GM10248 (cell line): ENCODE measurements at regions not wholly inside any gene's neighbourhood (a gene's known extent, or its start where the extent isn't known, plus 50 kb on each side); places are given as distances from the start of the nearest gene placed in this dataset.

ENCODE experiments used
- CTCF ChIA-PET: fragments of 300-600 bp; sonication (Branson Sonifier 250); formaldehyde crosslinking; extraction: SDS; loops from one replicate; lab custom pipeline; 2021; ENCODE audit warnings: antibody characterized with exemption; lab: Yijun Ruan, JAX
- POLR2A ChIA-PET: fragments of 350-650 bp; sonication (Branson Sonifier 250); formaldehyde crosslinking; extraction: SDS; loops from one replicate; lab custom pipeline; 2020; ENCODE audit warnings: antibody characterized with exemption; lab: Yijun Ruan, JAX
- DNase-seq: peaks from one replicate; pipeline ENCODE4 v3.0.0; 2012; ENCODE audit errors: extremely low spot score
- TF ChIP-seq, protein P1 (sequence below): IDR thresholded peaks from 2 replicates; pipeline ENCODE4 v1.5.1; 2012; ENCODE audit warnings: mild to moderate bottlenecking, low read depth; ENCODE audit errors: extremely low read depth, missing control alignments, control extremely low read depth

DNA sequence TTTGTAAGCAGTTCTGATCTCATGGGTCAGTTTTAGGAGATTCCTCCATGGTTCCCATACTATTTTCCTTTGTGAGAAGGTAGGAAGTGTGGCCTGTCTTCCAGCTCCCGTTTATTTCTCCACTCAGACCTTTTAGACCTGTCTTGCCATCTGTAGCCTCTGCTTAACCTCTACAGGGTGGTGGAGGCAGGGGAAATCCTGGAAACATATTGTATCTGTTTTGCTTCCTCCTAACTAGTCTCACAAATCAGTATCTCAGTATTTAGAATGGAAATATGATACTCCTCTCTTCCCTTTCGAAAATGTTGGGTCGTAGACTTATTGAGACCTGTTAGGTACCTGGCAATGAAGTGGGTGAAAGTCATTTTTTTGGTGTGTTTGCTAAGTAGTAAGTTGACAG lies 399.4 kb upstream of the RGS6 start:
- POLR2A ChIA-PET = no interaction called here
- CTCF ChIA-PET = no interaction called here
- no peak for DNase-seq
- TF ChIP-seq, protein P1, sequence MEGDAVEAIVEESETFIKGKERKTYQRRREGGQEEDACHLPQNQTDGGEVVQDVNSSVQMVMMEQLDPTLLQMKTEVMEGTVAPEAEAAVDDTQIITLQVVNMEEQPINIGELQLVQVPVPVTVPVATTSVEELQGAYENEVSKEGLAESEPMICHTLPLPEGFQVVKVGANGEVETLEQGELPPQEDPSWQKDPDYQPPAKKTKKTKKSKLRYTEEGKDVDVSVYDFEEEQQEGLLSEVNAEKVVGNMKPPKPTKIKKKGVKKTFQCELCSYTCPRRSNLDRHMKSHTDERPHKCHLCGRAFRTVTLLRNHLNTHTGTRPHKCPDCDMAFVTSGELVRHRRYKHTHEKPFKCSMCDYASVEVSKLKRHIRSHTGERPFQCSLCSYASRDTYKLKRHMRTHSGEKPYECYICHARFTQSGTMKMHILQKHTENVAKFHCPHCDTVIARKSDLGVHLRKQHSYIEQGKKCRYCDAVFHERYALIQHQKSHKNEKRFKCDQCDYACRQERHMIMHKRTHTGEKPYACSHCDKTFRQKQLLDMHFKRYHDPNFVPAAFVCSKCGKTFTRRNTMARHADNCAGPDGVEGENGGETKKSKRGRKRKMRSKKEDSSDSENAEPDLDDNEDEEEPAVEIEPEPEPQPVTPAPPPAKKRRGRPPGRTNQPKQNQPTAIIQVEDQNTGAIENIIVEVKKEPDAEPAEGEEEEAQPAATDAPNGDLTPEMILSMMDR = no peak

DNA sequence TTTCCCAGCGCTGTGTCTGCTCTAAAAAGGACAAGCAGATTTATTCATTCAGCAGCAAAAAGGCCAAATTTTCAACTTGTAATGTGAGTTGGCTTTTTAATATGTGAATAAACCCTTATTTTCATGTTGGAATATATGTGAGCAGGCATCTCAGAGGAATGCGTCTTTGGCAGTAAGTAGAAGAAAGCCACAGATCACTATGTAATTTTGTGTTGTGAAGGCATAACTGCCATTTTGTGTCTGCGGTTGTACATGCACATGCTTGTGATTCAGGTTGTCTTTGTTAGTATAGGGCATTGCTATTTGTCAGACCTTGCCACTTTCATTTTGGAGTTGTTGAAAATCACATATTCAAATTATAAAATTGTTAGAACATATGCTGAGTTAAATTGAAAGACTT lies 398.8 kb upstream of the RGS6 start:
- POLR2A ChIA-PET = no interaction called here
- TF ChIP-seq, protein P1 = no peak
- CTCF ChIA-PET = no interaction called here
- no peak for DNase-seq

DNA sequence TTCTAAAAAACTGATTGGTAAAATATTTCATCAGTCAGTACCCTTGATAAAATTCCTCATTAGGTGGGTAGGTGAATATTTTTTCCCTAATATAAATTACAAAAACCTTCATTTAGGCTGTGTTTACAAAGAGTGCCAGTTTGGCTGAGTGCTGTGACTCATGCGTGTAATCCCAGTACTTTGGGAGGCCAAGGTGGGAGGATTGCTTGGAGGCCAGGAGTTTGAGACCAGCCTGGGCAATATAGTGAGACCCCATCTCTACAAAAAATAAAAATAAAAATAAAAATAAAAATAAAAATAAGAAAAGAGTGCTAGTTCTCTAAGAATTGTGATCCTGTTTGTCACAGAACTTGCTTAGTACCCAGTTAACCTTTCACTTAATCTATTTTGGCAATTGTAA lies 398.4 kb upstream of the RGS6 start:
- DNase-seq = no peak
- CTCF ChIA-PET = interaction anchor here (1.4 kb wide), 1 partner anchor 18 kb away, joined by 5 read pairs; no protein-coding TSS in a partner anchor
- POLR2A ChIA-PET = no interaction called here
- TF ChIP-seq, protein P1 = no peak

DNA sequence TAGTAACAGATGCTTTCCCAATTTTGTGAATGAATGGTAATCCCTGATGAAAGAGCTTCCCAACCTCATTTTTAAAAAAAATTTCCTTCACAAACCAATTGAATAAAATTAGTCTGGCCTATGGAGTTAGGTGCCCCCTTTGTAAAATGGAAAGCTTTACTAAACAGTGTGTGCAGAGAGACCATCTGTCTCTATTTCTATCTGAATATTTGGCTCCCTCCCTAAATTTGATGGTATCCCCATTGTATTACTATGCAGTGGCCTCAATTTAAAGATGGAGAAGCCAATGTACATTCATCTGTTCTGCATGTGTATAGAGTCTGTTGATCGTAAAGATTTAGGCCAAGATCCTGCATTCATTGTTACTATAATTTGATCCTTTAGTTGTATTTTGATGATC lies 397.7 kb upstream of the RGS6 start:
- CTCF ChIA-PET = interaction anchor here (1.1 to 1.4 kb wide), 2 partner anchors 17 to 22 kb away, joined by 3 to 5 read pairs; no protein-coding TSS in a partner anchor
- no peak for DNase-seq
- TF ChIP-seq, protein P1 = no peak
- POLR2A ChIA-PET = interaction anchor here (1.0 kb wide), 1 partner anchor 11 kb away, joined by 4 read pairs; no protein-coding TSS in a partner anchor

DNA sequence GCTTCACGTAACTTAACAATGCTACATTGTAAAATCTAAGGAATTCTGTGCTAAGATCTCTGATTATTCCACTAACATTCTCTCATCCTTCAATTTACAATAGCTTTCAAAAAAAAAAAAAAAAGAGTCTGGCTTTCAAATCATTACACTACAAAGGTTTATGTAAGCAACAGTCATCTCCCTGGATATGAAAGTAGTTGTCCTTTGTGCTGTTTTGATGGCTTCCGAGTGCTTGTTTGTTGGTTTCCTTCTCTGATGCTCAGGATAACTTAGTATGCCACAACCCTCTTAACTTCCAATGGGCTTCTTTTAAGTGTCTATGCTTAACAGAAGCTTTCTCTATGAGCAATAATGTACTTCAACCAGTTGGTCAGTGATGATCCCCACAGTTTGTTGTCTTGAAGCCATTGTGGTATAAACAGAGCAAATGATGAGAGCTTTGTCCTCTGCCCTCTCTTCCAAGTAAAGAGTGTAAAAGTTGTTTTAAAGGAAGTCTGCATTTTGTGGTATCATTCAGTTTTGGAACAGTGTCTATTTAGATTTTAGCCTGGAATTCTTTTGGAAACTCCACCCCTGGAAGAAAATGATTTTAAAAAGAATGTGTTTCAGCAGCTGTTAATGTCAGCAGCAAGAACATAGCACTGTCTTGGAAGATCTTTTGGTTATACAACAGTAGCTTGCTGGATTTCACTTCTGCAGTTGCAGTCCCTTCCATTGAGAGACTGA lies 396.1 kb upstream of the RGS6 start:
- TF ChIP-seq, protein P1 = no peak
- DNase-seq = no peak
- POLR2A ChIA-PET = interaction anchor here (1.0 kb wide), 1 partner anchor 15 kb away, joined by 5 read pairs; no protein-coding TSS in a partner anchor
- CTCF ChIA-PET = interaction anchor here (0.7 to 5.8 kb wide), 4 partner anchors 8 to 27 kb away, joined by 3 to 39 read pairs (median 21); no protein-coding TSS in a partner anchor

DNA sequence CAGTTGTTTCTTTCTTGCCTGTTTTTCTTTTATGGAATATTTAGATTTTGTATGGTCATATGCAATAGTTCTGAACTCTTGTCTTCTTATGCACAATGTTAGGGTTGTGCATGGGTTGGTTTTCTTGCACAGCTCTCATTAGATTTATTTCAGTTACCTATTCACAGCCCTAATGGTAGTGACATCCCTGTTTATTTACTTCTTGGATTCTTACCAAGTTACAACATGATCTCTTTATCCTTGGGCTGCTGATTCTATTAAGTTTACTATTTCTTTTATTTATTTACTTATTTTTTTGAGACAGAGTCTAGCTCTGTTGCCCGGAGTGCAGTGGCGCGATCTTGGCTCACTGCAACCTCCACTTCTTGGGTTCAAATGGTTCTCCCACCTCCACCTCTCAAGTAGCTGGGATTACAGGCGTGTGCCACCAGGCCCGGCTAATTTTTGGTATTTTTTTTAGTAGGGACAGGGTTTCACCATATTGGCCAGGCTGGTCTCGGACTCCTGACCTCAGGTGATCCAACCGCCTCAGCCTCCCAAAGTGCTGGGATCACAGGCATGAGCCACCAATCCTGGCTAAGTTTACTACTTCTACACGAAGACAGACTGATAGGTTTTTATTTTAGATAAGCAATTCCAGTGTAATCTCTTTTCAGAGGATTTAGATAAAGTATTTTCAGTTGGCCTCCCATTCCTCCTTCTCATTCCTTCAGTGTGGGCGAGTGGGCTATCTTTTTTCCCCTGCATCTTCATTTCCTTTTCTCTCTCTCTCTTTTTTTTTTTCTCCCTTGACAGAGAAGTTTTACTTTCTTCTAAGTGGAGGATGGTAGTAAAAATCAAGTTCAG lies 395.1 kb upstream of the RGS6 start:
- ChIA-PET POLR2A (no interaction called here), CTCF (interaction anchor here (0.7 to 5.8 kb wide), 4 partner anchors 9 to 28 kb away, joined by 3 to 39 read pairs (median 21); no protein-coding TSS in a partner anchor)
- TF ChIP-seq, protein P1 = no peak
- DNase-seq = no peak
